Glomerular visceral epithelial cell (primary cell): ENCODE measurements at regions not wholly inside any gene's neighbourhood (a gene's known extent, or its start where the extent isn't known, plus 50 kb on each side); places are given as distances from the start of the nearest gene placed in this dataset.
"Not testable (repeated sequence)": the region's sequence is repeated elsewhere in the genome, so short reads cannot be mapped to it uniquely, and the experiment has no call there.

Source experiments
- DNase-seq: peaks from one replicate; pipeline ENCODE4 v3.0.0-alpha.2; 2016; ENCODE audit errors: extremely low spot score

DNA sequence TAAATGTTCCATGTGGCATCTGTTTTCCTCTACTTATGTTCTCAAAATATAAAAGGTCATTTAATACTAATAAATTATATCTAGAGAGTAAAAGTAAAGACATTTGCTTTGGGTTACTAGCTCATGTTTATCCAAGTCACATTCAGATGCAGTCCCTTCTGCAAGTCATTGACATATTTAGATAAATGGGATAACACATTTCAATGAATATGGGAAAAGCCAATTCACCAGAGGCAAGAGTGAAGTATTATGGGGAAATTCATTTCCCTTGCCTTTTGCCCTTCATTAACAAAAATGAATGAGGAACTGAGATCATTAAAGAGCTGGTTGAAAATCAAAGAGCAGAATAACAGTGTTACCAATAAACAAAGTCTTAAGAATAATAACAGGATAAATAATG, 306.2 kb upstream of the FSTL5 start:
- DNase-seq, result no peak

DNA sequence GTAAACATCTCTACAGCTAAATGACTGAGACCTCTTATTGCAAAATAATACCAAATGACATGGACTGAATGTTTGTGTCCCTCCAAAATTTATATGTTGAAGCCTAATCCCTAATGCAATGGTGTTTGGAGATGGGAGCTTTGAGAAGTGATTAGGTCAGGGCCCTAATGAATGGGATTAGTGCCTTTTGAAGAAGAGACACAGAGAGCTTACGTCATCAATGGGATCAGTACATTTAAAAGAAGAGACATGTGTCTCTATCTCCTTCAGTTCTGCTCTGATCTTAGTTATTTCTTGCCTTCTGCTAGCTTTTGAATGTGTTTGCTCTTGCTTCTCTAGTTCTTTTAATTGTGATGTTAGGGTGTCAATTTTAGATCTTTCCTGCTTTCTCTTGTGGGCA, 301.6 kb upstream of the FSTL5 start:
- DNase-seq, result not testable (repeated sequence)

DNA sequence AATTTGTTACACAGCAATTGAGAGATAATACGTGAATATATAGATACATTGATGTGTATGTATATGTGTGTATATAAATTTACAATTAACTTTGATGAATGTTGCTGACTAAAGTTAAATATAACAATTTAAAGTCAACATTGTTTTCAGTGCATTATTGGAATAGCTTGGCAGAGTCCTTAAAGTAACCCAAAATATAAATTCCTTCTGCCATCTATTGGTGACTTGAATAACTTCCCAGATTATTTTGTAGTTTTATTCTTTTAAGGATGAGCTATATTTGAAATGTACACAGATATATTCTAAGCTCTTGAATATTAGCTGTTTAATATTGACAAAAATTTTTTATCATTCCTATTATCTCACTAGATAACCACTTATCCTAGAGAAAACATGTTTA, 298.2 kb upstream of the FSTL5 start:
- no peak for DNase-seq

DNA sequence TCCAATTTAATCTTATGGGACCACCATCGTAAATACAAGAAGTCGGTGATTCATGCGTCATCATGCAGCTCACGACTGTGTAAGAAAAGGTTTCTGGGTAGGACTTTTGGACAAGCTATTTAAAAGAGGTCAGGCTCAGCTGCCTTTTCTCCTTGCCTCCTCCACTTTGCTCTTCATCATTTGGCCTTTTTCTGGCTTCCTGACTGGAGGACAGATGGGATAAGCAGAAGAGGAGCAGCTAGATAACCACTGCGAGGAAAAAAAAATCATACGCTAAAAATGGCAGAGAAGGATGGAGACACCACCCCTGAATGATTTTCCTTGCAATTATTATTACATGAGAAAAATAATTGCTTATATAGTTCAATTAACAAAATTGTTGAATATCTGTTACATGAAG, 294.3 kb upstream of the FSTL5 start:
- DNase-seq, result no peak

DNA sequence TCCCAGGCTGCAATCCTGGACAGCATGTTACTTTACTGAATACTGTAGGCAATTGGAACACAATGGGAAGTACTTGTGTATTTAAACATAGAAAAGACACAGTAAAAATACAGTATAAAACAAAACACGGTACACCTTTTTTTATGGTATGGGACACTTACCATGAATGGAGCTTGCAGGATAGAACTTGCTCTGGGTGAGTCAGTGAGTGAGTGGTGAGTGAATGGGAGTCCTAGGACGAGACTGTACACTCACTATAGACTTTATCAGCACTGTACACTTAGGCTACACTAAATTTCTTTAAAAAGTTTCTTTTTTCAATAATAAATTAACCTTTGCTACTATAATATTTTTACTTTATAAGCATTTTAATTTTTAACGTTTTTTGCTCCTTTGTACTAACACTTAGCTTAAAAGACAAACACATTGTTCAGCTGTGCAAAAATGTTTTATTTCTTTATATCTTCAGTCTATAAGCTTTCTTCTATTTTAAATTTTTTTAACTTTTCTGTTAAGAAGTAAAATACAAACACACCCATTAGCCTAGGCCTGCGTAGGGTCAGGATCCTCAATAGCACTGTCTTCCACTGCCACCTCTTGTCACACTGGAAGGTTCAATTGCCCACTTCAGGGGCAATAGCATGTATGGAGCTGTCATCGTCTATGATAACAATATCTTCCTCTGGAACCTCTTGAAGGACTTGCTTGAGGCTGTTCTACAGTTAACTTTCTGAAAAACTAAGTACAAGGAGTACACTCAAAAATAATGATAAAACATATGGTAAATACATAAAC, 293.5 kb upstream of the FSTL5 start:
- DNase-seq, result no peak

DNA sequence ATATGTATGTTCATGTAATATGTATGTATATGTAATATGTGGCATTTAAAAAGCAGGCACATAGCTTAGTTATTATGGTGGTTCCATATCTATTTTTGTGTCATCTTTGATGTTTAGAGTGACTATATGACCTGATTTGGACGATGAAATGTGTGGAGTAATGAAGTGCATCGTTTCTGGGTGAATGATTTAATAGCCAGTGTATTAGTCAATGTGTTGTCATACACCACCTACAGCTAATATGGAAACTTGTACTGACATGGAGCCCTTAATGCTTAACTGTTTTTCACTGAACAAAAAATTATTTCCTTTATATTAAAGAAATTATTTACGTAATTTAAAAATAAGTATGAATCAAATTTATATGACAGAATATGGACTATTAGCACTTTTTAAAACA, 292.3 kb upstream of the FSTL5 start:
- peak; percentile 13 for DNase-seq

DNA sequence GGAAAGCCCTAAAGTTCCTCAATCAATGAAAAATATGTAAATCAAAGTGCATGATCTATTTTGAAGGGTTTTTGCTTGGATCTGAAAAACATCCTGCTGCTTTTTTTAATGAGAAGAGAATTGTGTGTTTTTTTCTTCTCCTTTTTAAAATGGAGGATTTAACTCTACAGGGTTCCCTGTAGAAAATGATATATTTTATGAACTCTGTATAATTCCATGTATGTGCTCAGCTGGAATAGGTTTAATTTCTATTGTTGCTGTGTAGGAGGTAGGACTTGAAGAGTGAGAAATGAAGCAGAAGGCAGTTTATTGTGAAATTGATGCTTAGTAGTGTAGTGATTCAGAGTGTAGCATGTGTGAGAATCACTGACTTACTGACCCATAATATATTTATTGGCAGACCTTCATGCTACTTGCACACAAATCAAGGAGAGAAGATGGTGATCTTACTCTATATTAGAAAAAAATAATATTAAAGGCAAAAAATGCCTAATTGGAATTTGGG, 286.8 kb upstream of the FSTL5 start:
- DNase-seq, result no peak

DNA sequence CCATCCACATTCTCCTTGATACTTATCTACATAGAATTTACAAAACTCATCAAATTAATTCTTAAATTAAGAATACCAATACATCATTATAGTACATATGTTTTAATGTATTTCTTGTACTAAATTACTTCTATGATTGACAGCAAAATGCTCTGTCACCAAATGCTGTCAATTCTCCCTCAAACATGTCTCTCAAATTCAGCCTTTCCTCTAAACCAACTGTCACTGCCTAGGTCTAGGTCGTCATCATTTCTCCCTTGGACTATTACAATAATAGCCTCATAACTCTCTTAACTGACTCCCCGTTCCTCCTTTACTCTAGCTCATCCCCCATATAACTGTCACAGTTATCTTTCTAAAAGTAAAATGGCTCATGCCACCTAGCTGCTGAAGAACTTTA, 279.7 kb upstream of the FSTL5 start:
- DNase-seq, result no peak

DNA sequence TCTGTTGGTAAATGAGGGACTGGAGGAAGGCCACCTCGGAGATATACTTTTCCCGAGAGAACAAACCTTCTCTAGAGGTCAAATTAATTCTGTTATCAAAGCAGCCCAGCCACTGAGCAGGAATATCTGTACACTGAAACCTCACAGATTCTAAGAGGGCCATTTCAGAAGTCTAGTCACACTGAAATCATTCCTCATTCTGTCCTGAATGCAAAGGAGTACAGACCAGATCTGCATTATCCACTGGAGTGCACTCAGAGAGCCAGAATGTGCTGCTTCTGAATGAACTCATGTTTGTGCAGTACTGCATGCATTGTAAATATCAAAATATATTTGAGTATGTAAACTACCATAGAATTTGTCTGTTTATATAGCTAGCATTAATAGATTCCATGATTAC, 278.3 kb upstream of the FSTL5 start:
- no peak for DNase-seq

DNA sequence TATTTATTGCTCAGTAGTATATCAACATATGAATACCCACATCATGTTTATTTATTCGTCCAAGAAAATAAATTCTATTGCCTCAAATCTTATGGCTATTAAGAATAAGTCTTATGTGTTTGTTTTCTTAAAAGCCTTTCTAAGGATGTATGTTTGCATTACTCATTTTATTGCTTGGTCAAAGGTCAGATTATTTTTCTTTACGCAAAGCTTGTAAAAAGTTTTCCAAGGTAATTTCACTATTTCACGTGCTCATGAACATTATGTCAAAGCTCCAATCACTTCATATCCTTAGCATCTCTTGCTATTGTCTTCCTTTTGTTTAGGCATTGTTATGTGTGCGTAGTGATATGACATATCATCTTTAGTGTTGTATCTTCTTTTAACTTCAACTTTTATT, 258.5 kb upstream of the FSTL5 start:
- DNase-seq, result no peak

DNA sequence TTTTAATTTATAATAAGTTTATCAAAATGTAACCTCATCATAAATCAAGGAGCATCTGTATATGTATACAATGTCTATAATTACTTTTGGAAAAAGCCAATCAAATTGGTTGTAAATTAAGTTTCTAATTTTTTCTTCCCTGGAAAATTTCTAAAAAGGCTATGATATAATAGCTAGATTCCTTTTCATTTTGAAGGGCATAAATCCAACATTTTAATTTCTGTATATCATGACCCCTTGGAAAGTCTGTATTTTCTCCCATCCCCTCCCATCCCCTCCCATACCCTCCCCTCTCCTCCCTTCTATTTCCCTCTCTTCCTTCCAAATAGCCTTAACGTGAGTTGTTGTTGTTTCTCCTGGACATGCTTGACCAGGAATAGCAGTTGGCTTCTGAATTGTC, 247.1 kb upstream of the FSTL5 start:
- DNase-seq, result no peak

DNA sequence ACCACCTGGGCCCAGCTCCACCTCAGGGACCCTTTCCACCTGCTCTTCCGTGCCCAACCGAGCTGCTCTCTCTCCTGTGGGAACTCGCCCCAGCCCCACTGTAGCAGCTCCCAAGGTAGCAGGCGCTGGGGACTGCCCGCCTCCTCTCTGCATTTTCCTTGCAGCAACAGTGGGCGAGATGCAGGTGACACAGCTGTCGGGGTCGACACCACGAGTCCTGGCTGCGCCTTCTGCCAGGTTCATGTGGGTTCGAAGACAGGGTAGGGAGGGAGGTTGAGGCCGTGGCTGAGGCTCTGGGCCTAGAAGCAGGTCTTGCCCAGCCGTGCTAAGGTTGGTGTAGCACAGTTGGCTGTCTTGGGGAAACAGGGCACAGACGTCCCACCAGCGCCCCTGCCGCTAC, 245.2 kb upstream of the FSTL5 start:
- no peak for DNase-seq

DNA sequence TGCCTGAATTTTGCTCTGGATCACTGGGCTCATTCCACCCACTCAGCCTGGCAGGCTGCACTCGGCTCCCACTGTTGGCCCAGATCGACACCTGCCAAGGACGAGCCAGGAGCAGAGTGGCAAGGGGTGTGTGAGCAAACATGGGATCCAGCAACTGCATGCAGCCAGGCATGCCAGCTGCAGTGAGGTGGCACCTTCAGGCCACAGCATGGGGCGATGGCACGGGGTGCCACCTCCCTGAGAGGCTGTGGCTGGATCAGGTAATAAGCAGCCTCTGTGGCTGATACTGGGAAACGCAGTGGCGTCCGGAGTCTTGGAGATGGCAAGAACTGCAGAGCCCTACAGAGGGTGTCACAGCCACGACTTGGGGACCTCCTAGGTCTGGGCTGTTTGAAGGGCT, 244.5 kb upstream of the FSTL5 start:
- DNase-seq, result no peak

DNA sequence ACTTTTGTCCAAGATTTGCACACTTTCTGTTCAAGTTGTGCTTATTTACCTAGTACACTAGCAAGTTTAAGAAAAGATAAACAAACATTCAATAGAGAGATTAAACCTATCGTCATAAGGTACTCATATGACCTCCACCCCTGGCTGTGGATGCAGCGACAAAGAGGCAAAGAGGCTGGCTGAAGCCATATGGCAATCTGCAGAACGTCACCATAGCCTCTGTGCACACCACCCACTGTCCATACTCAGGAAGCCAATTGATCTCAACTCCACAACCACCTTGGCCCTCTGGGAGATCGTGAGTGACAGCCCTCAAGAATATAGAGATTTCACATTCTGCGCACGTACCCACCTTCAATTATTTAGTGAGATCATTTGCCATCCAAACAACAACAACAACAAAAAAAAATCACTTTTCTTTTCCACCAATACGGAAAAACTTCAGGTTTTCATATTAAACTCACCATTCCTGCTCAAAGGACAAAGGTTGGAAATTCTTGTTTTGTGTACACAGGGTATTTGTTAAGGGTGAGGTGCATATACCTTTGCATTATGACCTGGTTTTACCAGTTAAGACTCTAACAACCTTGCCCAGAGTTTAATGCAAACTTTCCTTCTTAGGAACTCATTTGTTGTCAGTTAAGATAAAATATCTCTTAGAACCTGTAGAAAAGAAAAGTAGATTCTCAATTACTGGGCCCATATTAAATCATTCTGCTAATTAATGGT, 243.0 kb upstream of the FSTL5 start:
- no peak for DNase-seq

DNA sequence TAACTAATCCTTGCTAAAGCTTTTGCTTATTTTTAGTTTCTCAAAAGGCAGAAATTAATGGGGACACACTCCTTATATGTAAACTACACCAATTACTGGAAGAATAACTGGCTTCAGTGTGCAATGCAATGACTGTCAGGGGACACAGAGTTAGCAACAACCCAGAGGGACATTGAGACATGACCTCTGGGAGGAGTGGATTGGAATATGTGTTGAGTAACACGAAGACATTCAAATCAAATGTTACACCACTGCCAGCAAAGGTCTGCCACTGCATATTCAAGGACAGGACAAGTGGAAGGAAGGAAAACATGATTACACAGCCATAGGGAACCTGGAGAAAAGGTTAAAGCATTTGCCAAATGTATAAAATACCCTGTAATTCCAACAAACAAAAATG, 240.1 kb upstream of the FSTL5 start:
- no peak for DNase-seq

DNA sequence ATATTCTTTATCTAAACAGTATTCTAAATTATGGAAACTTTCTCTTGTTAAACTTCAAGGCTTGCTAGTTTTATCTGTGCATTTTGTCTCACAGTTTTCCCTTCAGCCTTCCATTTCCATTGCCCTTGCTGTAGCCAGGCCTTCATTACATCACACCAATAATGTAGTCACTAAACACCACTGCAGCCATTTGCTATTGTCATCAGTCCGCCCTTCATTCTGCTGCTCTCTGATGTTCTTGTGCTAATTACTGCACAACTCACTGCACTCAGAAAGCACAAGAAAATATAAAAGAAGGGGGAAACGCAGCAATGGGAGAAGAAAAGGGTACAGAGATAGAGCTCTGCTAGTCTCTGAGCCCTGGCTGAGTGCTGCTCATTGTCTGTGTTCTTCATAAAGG, 239.6 kb upstream of the FSTL5 start:
- no peak for DNase-seq

DNA sequence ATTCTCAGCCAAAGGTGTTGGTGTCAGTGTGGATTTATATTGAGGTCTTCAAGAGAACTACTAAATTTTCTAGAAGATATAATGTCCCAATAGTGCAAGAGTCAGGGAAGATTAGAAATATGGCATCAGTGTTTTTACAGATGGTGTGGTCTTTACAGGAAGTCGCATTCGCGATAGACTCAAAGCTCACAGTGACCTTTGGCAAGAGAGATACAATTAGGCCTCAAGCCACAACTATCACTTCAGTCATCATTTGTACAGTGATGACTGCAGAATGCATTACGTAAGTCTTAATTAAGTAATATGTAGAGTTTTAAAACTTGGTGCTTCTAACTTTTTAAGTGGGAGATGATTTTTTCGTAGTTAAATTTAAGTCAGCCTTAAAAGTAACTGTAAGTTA, 237.2 kb upstream of the FSTL5 start:
- no peak for DNase-seq

DNA sequence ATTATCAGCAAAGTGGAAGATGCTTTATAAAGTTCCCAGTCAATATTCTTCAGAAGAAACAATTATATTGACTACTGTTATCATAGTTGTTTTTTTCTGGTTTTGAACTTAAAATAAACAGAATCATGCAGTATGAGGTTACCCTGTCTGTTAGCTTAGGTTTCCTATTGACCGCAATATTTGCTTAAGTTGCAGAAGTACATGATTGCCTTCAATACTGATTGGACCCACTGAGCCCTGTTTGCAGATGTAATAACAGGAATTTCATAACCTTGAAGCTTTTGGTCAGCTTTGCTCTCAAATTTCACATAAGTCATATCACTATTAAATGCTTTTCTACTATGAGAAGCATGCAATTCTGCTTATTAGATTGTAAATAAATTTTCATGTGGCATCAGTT, 229.1 kb upstream of the FSTL5 start:
- no peak for DNase-seq

DNA sequence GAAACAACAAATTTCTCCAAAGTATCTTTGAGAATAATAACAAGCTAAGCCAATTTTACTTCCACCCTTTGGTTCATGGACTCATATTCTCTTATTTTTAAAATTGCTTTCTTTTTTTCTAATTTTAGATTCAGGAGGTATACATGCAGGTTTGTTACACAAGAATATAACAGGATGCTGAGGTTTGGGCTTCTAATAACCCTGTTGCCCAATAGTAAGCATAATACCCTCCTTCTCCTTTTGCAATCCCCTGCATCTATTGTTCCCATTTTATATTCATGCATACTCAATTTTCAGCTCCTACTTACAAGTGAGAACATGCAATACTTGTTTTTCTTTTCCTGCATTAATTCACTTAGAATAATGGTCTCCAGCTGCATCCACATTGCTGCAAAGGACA, 202.3 kb upstream of the FSTL5 start:
- no peak for DNase-seq

DNA sequence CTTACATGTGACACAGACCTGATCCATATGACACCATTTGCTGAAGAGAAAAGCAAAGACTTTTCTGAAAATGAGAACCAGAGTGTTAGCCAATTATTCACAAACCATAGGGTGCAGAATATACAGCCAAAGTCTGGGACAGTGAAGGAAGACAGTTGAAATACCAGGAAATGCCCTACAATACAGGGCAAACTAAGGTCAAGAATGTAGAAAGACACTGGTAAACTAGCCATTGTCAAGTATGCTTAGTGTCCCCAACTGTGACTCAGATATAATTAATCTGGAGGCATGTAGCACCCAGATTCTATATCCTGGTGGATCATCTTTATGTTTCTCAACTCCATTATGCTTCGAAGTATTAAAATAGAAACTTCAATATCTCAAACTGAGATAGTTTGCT, 200.9 kb upstream of the FSTL5 start:
- DNase-seq, result no peak

DNA sequence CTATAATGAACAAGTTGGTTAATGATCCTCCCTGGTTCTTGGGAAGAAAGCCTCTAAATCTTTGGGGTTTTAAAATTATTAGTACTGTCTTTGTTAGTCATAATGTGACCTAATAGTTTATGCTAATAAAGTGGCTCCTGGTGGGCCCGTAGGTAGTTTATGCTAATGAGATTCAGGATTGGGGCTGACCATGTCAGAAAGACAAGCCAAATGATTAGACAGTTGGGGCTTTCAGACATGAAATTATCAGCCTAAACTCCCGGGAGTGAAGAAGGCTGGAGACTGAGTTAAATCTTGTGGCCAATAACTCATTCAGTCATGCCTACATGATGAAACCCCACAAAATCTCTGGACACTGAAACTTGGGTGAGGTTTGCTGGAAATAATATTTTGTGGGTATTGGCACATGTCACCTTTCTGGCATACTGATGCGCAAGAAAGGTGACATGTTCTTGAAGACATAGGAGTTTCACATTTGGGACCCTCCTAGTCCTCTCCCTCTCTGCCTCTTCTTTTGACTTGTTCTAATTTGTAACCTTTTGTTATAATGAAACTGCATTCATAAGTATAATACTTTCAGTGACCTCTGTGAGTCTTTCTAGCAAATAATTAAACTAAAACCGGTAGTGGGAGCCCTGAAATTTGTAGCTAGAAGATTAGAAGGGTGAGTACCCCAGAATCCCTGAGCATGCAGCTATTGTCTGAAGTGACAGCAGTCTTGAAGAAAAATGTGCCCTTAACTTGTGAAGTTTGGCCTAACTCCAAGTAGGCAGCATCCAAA, 196.8 kb upstream of the FSTL5 start:
- no peak for DNase-seq

DNA sequence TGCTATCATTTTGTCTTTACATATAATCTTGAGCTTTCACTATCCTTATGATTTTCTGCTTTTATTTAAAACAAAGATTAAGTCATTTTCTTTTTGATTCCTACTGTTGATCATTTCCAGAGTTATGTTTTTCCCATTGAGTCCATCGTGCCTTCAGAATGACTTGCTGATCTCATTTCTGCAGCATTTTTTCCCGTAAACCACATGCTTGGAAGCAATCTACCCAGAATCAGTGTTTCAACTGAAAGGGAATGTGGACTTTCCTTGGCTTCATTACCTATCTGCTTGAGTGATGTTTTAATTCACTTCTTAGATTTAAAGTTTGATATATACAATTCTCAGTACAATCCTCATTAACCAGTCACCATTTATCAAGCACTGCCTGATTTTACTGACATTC, 192.4 kb upstream of the FSTL5 start:
- no peak for DNase-seq
